Choroid plexus epithelial cell (primary cell): ENCODE measurements at regions not wholly inside any gene's neighbourhood (a gene's known extent, or its start where the extent isn't known, plus 50 kb on each side); places are given as distances from the start of the nearest gene placed in this dataset.

Experiments
- DNase-seq: peaks from one replicate; pipeline ENCODE4 v3.0.0-alpha.2; 2010; ENCODE audit warnings: low read depth
- H3K4me3 ChIP-seq: 2 replicates; pipeline ENCODE4 v1.5.1; 2011; ENCODE audit warnings: low read depth, mild to moderate bottlenecking, control low read depth, low read length, moderate library complexity
- CTCF ChIP-seq: conservative IDR thresholded peaks from 2 replicates; pipeline ENCODE4 v1.5.1; 2011; ENCODE audit warnings: low read depth, mild to moderate bottlenecking, control low read depth, inconsistent platforms, low read length, moderate library complexity

DNA sequence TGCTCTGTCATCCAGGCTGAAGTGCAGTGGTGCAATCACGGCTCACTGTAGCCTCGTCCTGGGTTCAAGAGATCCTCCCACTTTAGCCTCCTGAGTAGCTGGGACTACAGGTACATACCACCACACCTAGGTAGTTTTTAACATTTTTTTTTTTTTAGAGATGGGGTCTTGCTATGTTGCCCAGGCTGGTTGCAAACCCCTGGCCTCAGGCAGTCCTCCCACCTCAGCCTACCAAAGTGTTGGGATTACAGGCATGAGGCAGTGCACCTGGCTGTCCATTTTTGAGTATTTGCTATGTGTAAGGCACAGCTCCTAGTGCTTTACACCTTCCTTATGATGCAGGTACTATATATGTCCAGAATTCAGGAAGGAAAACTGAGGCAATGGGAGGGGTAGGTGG is 138.8 kb upstream of the ZNF536 start:
- no peak overlapping the region for H3K4me3 ChIP-seq
- DNase-seq: no peak
- TF ChIP-seq CTCF: no peak

DNA sequence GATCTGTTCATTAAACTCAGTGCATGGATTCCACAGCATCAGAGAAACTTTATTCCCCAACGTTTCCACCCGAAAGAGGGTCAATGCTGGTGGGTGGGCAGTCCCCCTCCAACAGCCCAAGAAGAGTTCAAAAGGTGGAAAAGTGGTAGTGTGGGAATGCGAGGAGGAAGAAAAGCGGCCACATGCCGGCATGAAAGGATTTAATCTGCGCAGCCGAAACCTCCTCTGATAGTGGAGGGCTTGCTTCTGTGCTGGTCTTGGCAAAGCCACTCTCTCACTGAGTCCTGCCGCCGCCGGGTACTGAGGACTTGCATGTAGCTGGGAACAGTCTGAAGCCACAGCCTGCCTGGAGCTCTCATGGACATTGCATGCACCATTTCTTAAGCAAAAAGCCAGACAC is 136.2 kb upstream of the ZNF536 start:
- no peak overlapping the region for H3K4me3 ChIP-seq
- no peak for TF ChIP-seq CTCF
- no peak for DNase-seq

DNA sequence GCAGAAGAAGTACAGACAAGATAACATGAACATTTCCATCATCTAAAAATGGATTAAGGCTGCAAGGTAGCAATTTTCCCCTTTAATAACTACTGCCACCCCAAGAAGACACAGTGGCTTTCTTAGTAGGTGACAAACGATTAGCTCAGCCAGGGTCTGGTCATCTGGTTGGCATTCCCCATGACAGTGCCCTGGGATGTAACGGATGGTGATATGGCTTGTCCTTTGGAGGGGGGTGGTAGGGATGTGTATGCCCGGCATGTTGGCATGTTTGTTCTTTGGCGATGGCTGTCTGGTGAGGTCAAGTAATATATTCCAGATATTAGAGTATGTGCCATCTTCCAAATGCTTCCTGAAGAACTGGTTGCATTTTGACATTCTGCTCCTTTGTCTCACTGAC is 135.6 kb upstream of the ZNF536 start:
- DNase-seq: no peak
- no peak for TF ChIP-seq CTCF
- H3K4me3 ChIP-seq: no peak overlapping the region

- no peak for DNase-seq
- no peak for TF ChIP-seq CTCF
- H3K4me3 ChIP-seq: no peak overlapping the region
Observed at GRCh38 chr19:30237140-30237539, 135.0 kb upstream of the ZNF536 start.

- TF ChIP-seq CTCF: no peak
- DNase-seq: no peak
- H3K4me3 ChIP-seq: no peak overlapping the region
Observed at GRCh38 chr19:30240904-30241695, 131.1 kb upstream of the ZNF536 start.

DNA sequence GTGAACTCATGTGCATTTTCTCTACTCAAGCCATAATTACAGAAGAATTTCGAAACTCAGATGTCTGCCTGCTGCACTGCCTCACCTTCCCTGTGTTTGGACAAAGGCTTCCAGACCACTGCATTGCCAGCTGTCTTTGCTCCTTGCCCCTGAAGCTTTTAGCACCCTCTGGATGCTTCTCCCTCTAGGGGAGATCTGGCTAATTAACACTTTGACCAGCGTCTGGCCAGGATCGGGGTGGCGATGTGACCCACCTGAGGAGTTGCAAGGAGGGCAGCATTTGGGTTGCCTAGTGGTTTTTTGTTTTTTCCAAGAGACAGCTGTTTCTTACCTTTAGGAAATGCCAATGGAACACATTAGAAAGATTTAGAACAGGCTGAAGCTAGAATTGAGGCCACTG is 127.7 kb upstream of the ZNF536 start:
- no peak for DNase-seq
- no peak overlapping the region for H3K4me3 ChIP-seq
- TF ChIP-seq CTCF: no peak

DNA sequence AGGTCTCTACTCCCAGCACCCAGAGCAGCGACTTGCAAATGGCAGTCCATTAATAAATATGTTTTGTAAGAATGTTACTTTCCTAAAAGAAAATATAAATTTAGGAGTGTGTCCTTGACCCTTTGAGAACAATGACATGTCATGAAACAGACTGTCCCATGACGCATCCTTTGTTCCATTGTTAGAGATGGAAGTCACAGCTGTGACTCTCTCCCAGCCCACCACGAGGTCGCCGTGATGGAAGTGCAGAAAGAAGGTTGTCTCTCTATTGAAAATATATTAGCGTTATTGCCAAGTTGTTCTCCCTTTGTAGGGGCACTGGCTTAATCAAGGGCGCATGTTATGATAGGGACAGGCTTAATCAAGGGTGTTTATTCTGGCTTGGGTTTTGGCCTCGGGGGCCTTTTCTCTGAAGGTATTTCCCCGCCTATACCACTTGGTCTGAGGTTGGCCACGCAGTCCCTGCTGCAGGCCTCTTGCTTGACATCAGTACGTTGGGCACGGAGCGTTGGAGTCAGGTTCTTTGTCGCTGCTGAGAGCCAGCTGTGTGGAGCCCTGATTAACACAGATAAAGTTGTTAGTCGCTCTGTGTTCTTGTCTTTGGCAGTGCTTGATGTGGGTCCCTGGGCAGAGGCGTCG is 126.7 kb upstream of the ZNF536 start:
- TF ChIP-seq CTCF: no peak
- no peak for DNase-seq
- H3K4me3 ChIP-seq: no peak overlapping the region
